ENCODE measurements at regions not wholly inside any gene's neighbourhood (a gene's known extent, or its start where the extent isn't known, plus 50 kb on each side); places are given as distances from the start of the nearest gene placed in this dataset.

GRCh38 chr6:164315376-164315775 is 900.9 kb downstream of the QKI start:
- TF ChIP-seq, protein P1, sequence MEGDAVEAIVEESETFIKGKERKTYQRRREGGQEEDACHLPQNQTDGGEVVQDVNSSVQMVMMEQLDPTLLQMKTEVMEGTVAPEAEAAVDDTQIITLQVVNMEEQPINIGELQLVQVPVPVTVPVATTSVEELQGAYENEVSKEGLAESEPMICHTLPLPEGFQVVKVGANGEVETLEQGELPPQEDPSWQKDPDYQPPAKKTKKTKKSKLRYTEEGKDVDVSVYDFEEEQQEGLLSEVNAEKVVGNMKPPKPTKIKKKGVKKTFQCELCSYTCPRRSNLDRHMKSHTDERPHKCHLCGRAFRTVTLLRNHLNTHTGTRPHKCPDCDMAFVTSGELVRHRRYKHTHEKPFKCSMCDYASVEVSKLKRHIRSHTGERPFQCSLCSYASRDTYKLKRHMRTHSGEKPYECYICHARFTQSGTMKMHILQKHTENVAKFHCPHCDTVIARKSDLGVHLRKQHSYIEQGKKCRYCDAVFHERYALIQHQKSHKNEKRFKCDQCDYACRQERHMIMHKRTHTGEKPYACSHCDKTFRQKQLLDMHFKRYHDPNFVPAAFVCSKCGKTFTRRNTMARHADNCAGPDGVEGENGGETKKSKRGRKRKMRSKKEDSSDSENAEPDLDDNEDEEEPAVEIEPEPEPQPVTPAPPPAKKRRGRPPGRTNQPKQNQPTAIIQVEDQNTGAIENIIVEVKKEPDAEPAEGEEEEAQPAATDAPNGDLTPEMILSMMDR (IDR thresholded peaks at IDR 0.05; ENCODE audit: low read depth, low read length): no peak
- no peak for TF ChIP-seq EZH2phosphoT487 (IDR thresholded peaks at IDR 0.05; ENCODE audit: low read depth)
